Breast epithelium (tissue), 4 donors: ENCODE measurements at regions not wholly inside any gene's neighbourhood (a gene's known extent, or its start where the extent isn't known, plus 50 kb on each side); places are given as distances from the start of the nearest gene placed in this dataset.

Experiments used
- DNase-seq, 2 donors: peaks; one replicate each; pipeline ENCODE4 v3.0.0-alpha.2; 2019; ENCODE audit warnings: low spot score in 2 of 2
- H3K27ac ChIP-seq, 2 donors: fragments of 200-600 bp; sonication (generic) in 1 of 2; one replicate each; pipeline ENCODE4 v1.5.1; 2016 to 2019; ENCODE audit warnings: mild to moderate bottlenecking in 1 of 2
- H3K27me3 ChIP-seq, 2 donors: fragments of 200-600 bp; sonication (generic) in 1 of 2; one replicate each; pipeline versions ENCODE4 v1.5.1 to v1.6.0; 2017 to 2019; ENCODE audit warnings: control low read depth in 1 of 2, mild to moderate bottlenecking in 1 of 2
- H3K36me3 ChIP-seq: fragments of 200-600 bp; one replicate; pipeline ENCODE4 v1.5.1; 2019
- H3K4me1 ChIP-seq, 2 donors: fragments of 200-600 bp; sonication (generic); one replicate each; pipeline ENCODE4 v1.5.1; 2016 to 2019; ENCODE audit warnings: control low read depth in 1 of 2
- H3K4me3 ChIP-seq, 3 donors: fragments of 200-600 bp; sonication (generic); 1 replicate in 2 of 3; 2 replicates in 1 of 3; pipeline ENCODE4 v1.5.1; 2016 to 2019; ENCODE audit warnings: mild to moderate bottlenecking in 3 of 3, moderate library complexity in 2 of 3
- H3K9me3 ChIP-seq, 2 donors: fragments of 200-600 bp; sonication (generic) in 1 of 2; one replicate each; pipeline ENCODE4 v1.5.1; 2016 to 2019; ENCODE audit warnings: control low read depth in 1 of 2
- CTCF ChIP-seq, 3 donors: fragments of 450-650 bp; IDR thresholded peaks; one replicate each; pipeline ENCODE4 v1.5.1; 2016 to 2017; ENCODE audit warnings: antibody characterized with exemption in 3 of 3, mild to moderate bottlenecking in 3 of 3, moderate library complexity in 3 of 3
- POLR2A ChIP-seq: fragments of 450-650 bp; IDR thresholded peaks from one replicate; pipeline ENCODE4 v1.6.1; 2016; ENCODE audit warnings: antibody characterized with exemption, mild to moderate bottlenecking, moderate library complexity
- POLR2AphosphoS5 ChIP-seq, 3 donors: sonication (generic); formaldehyde crosslinking; IDR thresholded peaks; one replicate each; pipeline ENCODE4 v1.6.1; 2017; ENCODE audit warnings: antibody characterized with exemption in 3 of 3
- intact Hi-C: fragments of 100-400 bp; cut with DNase I; formaldehyde crosslinking; loops from one replicate; pipeline ENCODE4 v1.15.1; 2023; ENCODE audit warnings: low total_unique reads

GRCh38 chr13:68026077-68026476 lies 795.9 kb upstream of the PCDH9 start:
- TF ChIP-seq POLR2AphosphoS5 (IDR thresholded peaks at IDR 0.05) = no peak
- no peak for TF ChIP-seq CTCF (IDR thresholded peaks at IDR 0.05)
- no peak for TF ChIP-seq POLR2A
- intact Hi-C loops = no loop called here
- H3K27ac ChIP-seq = no peak overlapping the region

GRCh38 chr13:68025604-68026003 lies 795.5 kb upstream of the PCDH9 start:
- Histone ChIP-seq H3K4me3 (no peak overlapping the region), H3K27ac (no peak overlapping the region), H3K9me3 (no peaks in the 10 kb centered on the region), H3K4me1 (no peaks in the 10 kb centered on the region), H3K27me3 (no peaks in the 10 kb centered on the region), H3K36me3 (no peaks in the 10 kb centered on the region)
- DNase-seq = no peak
- no peak for TF ChIP-seq POLR2AphosphoS5 (IDR thresholded peaks at IDR 0.05)
- TF ChIP-seq CTCF (IDR thresholded peaks at IDR 0.05) = no peak
- no peak for TF ChIP-seq POLR2A
- intact Hi-C loops = no loop called here

More at GRCh38 chr13:68026077-68026476, 795.9 kb upstream of the PCDH9 start:
- no peaks in the 10 kb centered on the region for H3K36me3 ChIP-seq
- no peaks in the 10 kb centered on the region for H3K27me3 ChIP-seq
- no peak for DNase-seq
- no peak overlapping the region for H3K4me3 ChIP-seq
- no peaks in the 10 kb centered on the region for H3K4me1 ChIP-seq
- H3K9me3 ChIP-seq = no peaks in the 10 kb centered on the region

GRCh38 chr13:68023838-68024581 lies 793.9 kb upstream of the PCDH9 start:
- intact Hi-C loops = no loop called here
- DNase-seq = no peak
- H3K36me3 ChIP-seq = no peaks in the 10 kb centered on the region
- no peaks in the 10 kb centered on the region for H3K27me3 ChIP-seq
- no peaks in the 10 kb centered on the region for H3K4me1 ChIP-seq
- H3K9me3 ChIP-seq = no peaks in the 10 kb centered on the region
- H3K27ac ChIP-seq = no peak overlapping the region
- H3K4me3 ChIP-seq = no peak overlapping the region
- no peak for TF ChIP-seq POLR2A
- TF ChIP-seq CTCF (IDR thresholded peaks at IDR 0.05) = no peak
- no peak for TF ChIP-seq POLR2AphosphoS5 (IDR thresholded peaks at IDR 0.05)

- Histone ChIP-seq H3K27ac (no peak overlapping the region), H3K36me3 (no peaks in the 10 kb centered on the region)
- intact Hi-C loops = no loop called here
These were observed 789.8 kb upstream of the PCDH9 start for GRCh38 chr13:68019901-68020300.

More at GRCh38 chr13:68019901-68020300, 789.8 kb upstream of the PCDH9 start:
- no peaks in the 10 kb centered on the region for H3K9me3 ChIP-seq
- no peaks in the 10 kb centered on the region for H3K4me1 ChIP-seq
- TF ChIP-seq POLR2A (no peak), CTCF (IDR thresholded peaks at IDR 0.05) (no peak), POLR2AphosphoS5 (IDR thresholded peaks at IDR 0.05) (no peak)
- no peak for DNase-seq
- no peaks in the 10 kb centered on the region for H3K27me3 ChIP-seq
- no peak overlapping the region for H3K4me3 ChIP-seq
